ENCODE measurements at regions not wholly inside any gene's neighbourhood (a gene's known extent, or its start where the extent isn't known, plus 50 kb on each side); places are given as distances from the start of the nearest gene placed in this dataset.

- CTCF ChIA-PET = no interaction called here
- ATAC-seq (no peak), DNase-seq (no peak)
- H3K27me3 Mint-ChIP-seq = no peaks in the 10 kb centered on the region
- H3K4me3 Mint-ChIP-seq = no peak overlapping the region
- H3K36me3 Mint-ChIP-seq = no peaks in the 10 kb centered on the region
- H3K4me1 Mint-ChIP-seq = no peaks in the 10 kb centered on the region
- no peak overlapping the region for H3K27ac Mint-ChIP-seq
- peaks cover 10% of the 10 kb centered on the region for H3K9me3 Mint-ChIP-seq (ENCODE audit: low read depth)
Observed at GRCh38 chr18:27382567-27383216, 197.6 kb upstream of the CHST9 start.

GRCh38 chr18:27378431-27379095 is 193.5 kb upstream of the CHST9 start:
- no peaks in the 10 kb centered on the region for H3K36me3 Mint-ChIP-seq
- H3K27me3 Mint-ChIP-seq = no peaks in the 10 kb centered on the region
- no peaks in the 10 kb centered on the region for H3K4me1 Mint-ChIP-seq
- no peak overlapping the region for H3K4me3 Mint-ChIP-seq
- H3K27ac Mint-ChIP-seq = no peak overlapping the region
- H3K9me3 Mint-ChIP-seq (ENCODE audit: low read depth) = peaks cover 5% of the 10 kb centered on the region
- DNase-seq = no peak
- ATAC-seq = no peak
- CTCF ChIA-PET = no interaction called here

- H3K27me3 Mint-ChIP-seq = no peaks in the 10 kb centered on the region
- H3K27ac Mint-ChIP-seq = no peak overlapping the region
- H3K4me3 Mint-ChIP-seq = no peak overlapping the region
- H3K36me3 Mint-ChIP-seq = no peaks in the 10 kb centered on the region
- CTCF ChIA-PET = no interaction called here
- ATAC-seq (no peak), DNase-seq (no peak)
- no peaks in the 10 kb centered on the region for H3K4me1 Mint-ChIP-seq
- H3K9me3 Mint-ChIP-seq (ENCODE audit: low read depth) = peaks cover 5% of the 10 kb centered on the region
Observed at GRCh38 chr18:27377251-27377650, 192.1 kb upstream of the CHST9 start.

- CTCF ChIA-PET = no interaction called here
- H3K27me3 Mint-ChIP-seq = no peaks in the 10 kb centered on the region
- H3K36me3 Mint-ChIP-seq = no peaks in the 10 kb centered on the region
- H3K27ac Mint-ChIP-seq = no peak overlapping the region
- no peaks in the 10 kb centered on the region for H3K4me1 Mint-ChIP-seq
- DNase-seq (no peak), ATAC-seq (no peak)
- peaks cover 3% of the 10 kb centered on the region for H3K9me3 Mint-ChIP-seq (ENCODE audit: low read depth)
- H3K4me3 Mint-ChIP-seq = no peak overlapping the region
Observed at GRCh38 chr18:27372386-27372785, 187.3 kb upstream of the CHST9 start.

- DNase-seq = no peak
- CTCF ChIA-PET = no interaction called here
- H3K36me3 Mint-ChIP-seq = no peaks in the 10 kb centered on the region
- no peak overlapping the region for H3K4me3 Mint-ChIP-seq
- ATAC-seq = no peak
- H3K27me3 Mint-ChIP-seq = no peaks in the 10 kb centered on the region
- no peak overlapping the region for H3K27ac Mint-ChIP-seq
- no peaks in the 10 kb centered on the region for H3K4me1 Mint-ChIP-seq
- H3K9me3 Mint-ChIP-seq (ENCODE audit: low read depth) = peaks cover 3% of the 10 kb centered on the region
Observed at GRCh38 chr18:27366665-27367064, 181.6 kb upstream of the CHST9 start.

GRCh38 chr18:27366151-27366550 is 181.0 kb upstream of the CHST9 start:
- H3K4me1 Mint-ChIP-seq = no peaks in the 10 kb centered on the region

GRCh38 chr18:27363872-27364271 is 178.8 kb upstream of the CHST9 start:
- Mint-ChIP-seq H3K4me3 (no peak overlapping the region), H3K9me3 (ENCODE audit: low read depth) (no peaks in the 10 kb centered on the region), H3K27me3 (no peaks in the 10 kb centered on the region), H3K36me3 (no peaks in the 10 kb centered on the region), H3K27ac (no peak overlapping the region), H3K4me1 (no peaks in the 10 kb centered on the region)
- DNase-seq (no peak), ATAC-seq (no peak)
- CTCF ChIA-PET = no interaction called here

More at GRCh38 chr18:27366151-27366550, 181.0 kb upstream of the CHST9 start:
- DNase-seq = no peak
- no peaks in the 10 kb centered on the region for H3K36me3 Mint-ChIP-seq
- H3K9me3 Mint-ChIP-seq (ENCODE audit: low read depth) = peaks cover 2% of the 10 kb centered on the region
- CTCF ChIA-PET = no interaction called here
- H3K4me3 Mint-ChIP-seq = no peak overlapping the region
- no peak overlapping the region for H3K27ac Mint-ChIP-seq
- no peak for ATAC-seq
- no peaks in the 10 kb centered on the region for H3K27me3 Mint-ChIP-seq

GRCh38 chr18:27361477-27361876 is 176.4 kb upstream of the CHST9 start:
- Mint-ChIP-seq H3K27me3 (no peaks in the 10 kb centered on the region), H3K9me3 (ENCODE audit: low read depth) (peaks cover 3% of the 10 kb centered on the region), H3K27ac (no peak overlapping the region), H3K4me1 (no peaks in the 10 kb centered on the region), H3K4me3 (no peak overlapping the region), H3K36me3 (no peaks in the 10 kb centered on the region)
- CTCF ChIA-PET = no interaction called here
- ATAC-seq (no peak), DNase-seq (no peak)

- no peaks in the 10 kb centered on the region for H3K27me3 Mint-ChIP-seq
- DNase-seq (no peak), ATAC-seq (no peak)
- peaks cover 11% of the 10 kb centered on the region for H3K9me3 Mint-ChIP-seq (ENCODE audit: low read depth)
- no peak overlapping the region for H3K4me3 Mint-ChIP-seq
- CTCF ChIA-PET = no interaction called here
- H3K4me1 Mint-ChIP-seq = no peaks in the 10 kb centered on the region
- no peak overlapping the region for H3K27ac Mint-ChIP-seq
- H3K36me3 Mint-ChIP-seq = no peaks in the 10 kb centered on the region
Observed at GRCh38 chr18:27355308-27355707, 170.2 kb upstream of the CHST9 start.

GRCh38 chr18:27353273-27353672 is 168.2 kb upstream of the CHST9 start:
- no peaks in the 10 kb centered on the region for H3K4me1 Mint-ChIP-seq
- peaks cover 11% of the 10 kb centered on the region for H3K9me3 Mint-ChIP-seq (ENCODE audit: low read depth)
- H3K36me3 Mint-ChIP-seq = no peaks in the 10 kb centered on the region
- CTCF ChIA-PET = no interaction called here
- H3K27ac Mint-ChIP-seq = no peak overlapping the region
- no peaks in the 10 kb centered on the region for H3K27me3 Mint-ChIP-seq
- no peak overlapping the region for H3K4me3 Mint-ChIP-seq
- ATAC-seq (no peak), DNase-seq (no peak)

GRCh38 chr18:27349284-27349882 is 164.3 kb upstream of the CHST9 start:
- ATAC-seq (no peak), DNase-seq (no peak)
- no peak overlapping the region for H3K27ac Mint-ChIP-seq
- H3K36me3 Mint-ChIP-seq = no peaks in the 10 kb centered on the region
- H3K4me1 Mint-ChIP-seq = no peaks in the 10 kb centered on the region
- peaks cover 11% of the 10 kb centered on the region for H3K9me3 Mint-ChIP-seq (ENCODE audit: low read depth)
- H3K4me3 Mint-ChIP-seq = no peak overlapping the region
- no peaks in the 10 kb centered on the region for H3K27me3 Mint-ChIP-seq
- CTCF ChIA-PET = no interaction called here

GRCh38 chr18:27331606-27332005 is 146.5 kb upstream of the CHST9 start:
- Mint-ChIP-seq H3K9me3 (ENCODE audit: low read depth) (peaks cover 5% of the 10 kb centered on the region), H3K27me3 (no peaks in the 10 kb centered on the region), H3K27ac (no peak overlapping the region), H3K4me1 (no peaks in the 10 kb centered on the region), H3K36me3 (no peaks in the 10 kb centered on the region), H3K4me3 (no peak overlapping the region)
- no peak for ATAC-seq
- DNase-seq = no peak
- CTCF ChIA-PET = no interaction called here

- CTCF ChIA-PET = no interaction called here
- Mint-ChIP-seq H3K9me3 (ENCODE audit: low read depth) (peaks cover 5% of the 10 kb centered on the region), H3K4me3 (no peak overlapping the region), H3K36me3 (no peaks in the 10 kb centered on the region), H3K27ac (no peak overlapping the region), H3K4me1 (no peaks in the 10 kb centered on the region), H3K27me3 (no peaks in the 10 kb centered on the region)
- no peak for DNase-seq
- no peak for ATAC-seq
Observed at GRCh38 chr18:27314996-27315395, 129.9 kb upstream of the CHST9 start.

GRCh38 chr18:27313678-27314077 is 128.6 kb upstream of the CHST9 start:
- Mint-ChIP-seq H3K36me3 (no peaks in the 10 kb centered on the region), H3K9me3 (ENCODE audit: low read depth) (peaks cover 3% of the 10 kb centered on the region), H3K4me3 (no peak overlapping the region), H3K27ac (no peak overlapping the region), H3K27me3 (no peaks in the 10 kb centered on the region), H3K4me1 (no peaks in the 10 kb centered on the region)
- DNase-seq (no peak), ATAC-seq (no peak)
- CTCF ChIA-PET = no interaction called here

Measured in activated CD8-positive, alpha-beta memory T cell treated with anti-CD3 and anti-CD28 coated beads, Interleukin-2, amount 10 ng/mL, durations not matched to agents 7 days and 5 days (primary cell).